T-helper 1 cell treated with Interleukin-12 subunit alpha and Interleukin-12 subunit beta and Interleukin-4 antibody, amounts not matched to agents 30 ng/mL and 1 ng/mL, for 36 hours (primary cell): ENCODE measurements at regions not wholly inside any gene's neighbourhood (a gene's known extent, or its start where the extent isn't known, plus 50 kb on each side); places are given as distances from the start of the nearest gene placed in this dataset.

Source experiments
- intact Hi-C: fragments of 100-400 bp; cut with micrococcal nuclease; formaldehyde crosslinking; loops from one replicate; pipeline ENCODE4 v1.15.1; 2024

DNA sequence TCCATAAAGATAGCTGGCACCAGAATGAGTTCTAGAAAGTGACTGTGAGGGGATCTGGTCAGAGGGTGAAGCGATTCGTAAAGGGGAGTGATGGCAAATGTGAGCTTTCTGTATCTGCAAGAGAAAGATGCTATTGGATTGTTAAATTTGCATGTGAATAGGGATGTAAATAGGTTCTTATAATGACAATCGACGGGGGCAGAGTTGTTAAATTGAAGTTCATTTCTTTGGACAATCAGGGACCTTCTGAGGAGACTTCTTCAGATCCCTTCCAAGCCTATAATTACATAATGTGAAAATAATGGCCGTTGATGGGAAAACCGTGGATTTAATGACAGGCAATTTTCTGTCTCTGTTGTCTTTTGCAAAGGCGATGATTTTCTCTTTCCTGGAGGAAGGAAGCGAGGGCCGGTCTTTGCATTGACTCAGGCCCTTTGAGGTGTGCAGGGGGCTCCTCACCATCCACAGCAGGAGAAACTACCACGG lies 52.2 kb upstream of the TMEM18 start:
- intact Hi-C loops, result no loop called here

GRCh38 chr2:728165-728564 lies 51.0 kb upstream of the TMEM18 start:
- intact Hi-C loops, result no loop called here

- intact Hi-C loops, result no loop called here
These were observed 49.9 kb upstream of the TMEM18 start for GRCh38 chr2:727071-727470.
